ENCODE measurements at regions not wholly inside any gene's neighbourhood (a gene's known extent, or its start where the extent isn't known, plus 50 kb on each side); places are given as distances from the start of the nearest gene placed in this dataset.

DNA sequence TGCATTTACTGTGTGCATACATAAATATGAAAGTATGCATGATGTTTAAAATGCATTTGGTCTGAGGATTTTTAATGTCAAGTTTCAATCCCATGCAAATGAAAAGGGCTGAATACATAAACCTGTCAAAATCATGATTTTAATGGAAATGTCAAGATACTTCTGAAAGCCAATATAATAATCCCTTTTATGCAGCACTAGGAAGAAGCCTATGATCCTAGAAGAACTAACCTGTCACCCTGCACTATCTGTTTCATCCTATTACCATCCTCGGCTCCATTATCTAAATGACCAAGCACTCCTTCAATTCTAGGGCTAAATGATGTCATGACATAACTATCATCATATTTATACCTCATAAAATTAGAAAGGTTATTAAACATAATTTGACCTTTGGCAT, 2229.4 kb upstream of the WWC1 start:
- 84 to 100% methylated on average over 1 of the region's 1 CpG for WGBS, 2 donors (ENCODE audit: low coverage in 1 of 2)
- no peak for DNase-seq
- in situ Hi-C loops (cut with MboI; ENCODE audit: low pct_ligation_motif_present in 1 of 4, low pct_unique_long_range_greater_than_20kb in 1 of 4, low sequenced_read_pairs in 3 of 4): no loop called here

GRCh38 chr5:166062719-166063118, 2228.7 kb upstream of the WWC1 start:
- Histone ChIP-seq H3K27me3 (no peaks in the 10 kb centered on the region), H3K36me3 (no peaks in the 10 kb centered on the region), H3K4me1 (no peaks in the 10 kb centered on the region), H3K27ac (no peak overlapping the region), H3K4me3 (no peak overlapping the region), H3K9me3 (no peaks in the 10 kb centered on the region)
- in situ Hi-C loops (cut with MboI; ENCODE audit: low pct_ligation_motif_present in 1 of 4, low pct_unique_long_range_greater_than_20kb in 1 of 4, low sequenced_read_pairs in 3 of 4) (no loop called here), intact Hi-C loops (cut with DNase I; ENCODE audit: low total_unique reads) (no loop called here)
- TF ChIP-seq EP300 (IDR thresholded peaks at IDR 0.05; ENCODE audit: low read depth) (no peak), POLR2AphosphoS5 (IDR thresholded peaks at IDR 0.05) (no peak), CTCF (IDR thresholded peaks at IDR 0.05) (no peak), POLR2A (IDR thresholded peaks at IDR 0.05) (no peak)
- DNase-seq: no peak

More for the DNA sequence above, 2229.4 kb upstream of the WWC1 start:
- Histone ChIP-seq H3K9me3 (no peaks in the 10 kb centered on the region), H3K27me3 (no peaks in the 10 kb centered on the region), H3K4me3 (no peak overlapping the region), H3K4me1 (no peaks in the 10 kb centered on the region), H3K27ac (no peak overlapping the region), H3K36me3 (no peaks in the 10 kb centered on the region)
- intact Hi-C loops (cut with DNase I; ENCODE audit: low total_unique reads): no loop called here
- no peak for TF ChIP-seq EP300 (IDR thresholded peaks at IDR 0.05; ENCODE audit: low read depth)
- TF ChIP-seq POLR2A (IDR thresholded peaks at IDR 0.05): no peak
- TF ChIP-seq POLR2AphosphoS5 (IDR thresholded peaks at IDR 0.05): no peak
- TF ChIP-seq CTCF (IDR thresholded peaks at IDR 0.05): no peak

DNA sequence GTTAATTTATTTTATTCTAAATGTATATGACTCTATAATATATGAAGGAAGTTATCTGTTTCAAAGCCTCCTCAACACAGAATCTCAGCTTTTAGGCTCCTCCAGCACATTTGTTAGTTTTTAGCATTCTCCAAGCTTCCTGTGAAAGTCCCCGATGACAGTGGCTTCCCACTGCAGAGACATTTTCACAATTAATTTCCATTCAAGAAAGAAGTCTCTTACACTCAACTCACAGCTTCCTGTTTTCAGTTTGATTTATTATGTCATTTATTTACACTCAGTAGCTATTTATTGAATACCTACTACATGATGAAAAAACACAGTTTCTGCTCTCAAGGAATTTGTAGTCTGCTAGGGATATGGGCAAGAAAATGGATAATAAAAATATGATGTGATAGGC, 2228.2 kb upstream of the WWC1 start:
- in situ Hi-C loops (cut with MboI; ENCODE audit: low pct_ligation_motif_present in 1 of 4, low pct_unique_long_range_greater_than_20kb in 1 of 4, low sequenced_read_pairs in 3 of 4): no loop called here
- intact Hi-C loops (cut with DNase I; ENCODE audit: low total_unique reads): no loop called here
- no peak overlapping the region for H3K27ac ChIP-seq
- TF ChIP-seq CTCF (IDR thresholded peaks at IDR 0.05) (no peak), POLR2AphosphoS5 (IDR thresholded peaks at IDR 0.05) (no peak), EP300 (IDR thresholded peaks at IDR 0.05; ENCODE audit: low read depth) (no peak), POLR2A (IDR thresholded peaks at IDR 0.05) (no peak)
- H3K36me3 ChIP-seq: no peaks in the 10 kb centered on the region
- WGBS, 2 donors (ENCODE audit: low coverage in 1 of 2): 0 to 34% methylated on average over 1 of the region's 1 CpG
- no peak for DNase-seq
- H3K4me1 ChIP-seq: no peaks in the 10 kb centered on the region
- H3K9me3 ChIP-seq: no peaks in the 10 kb centered on the region
- H3K27me3 ChIP-seq: no peaks in the 10 kb centered on the region
- H3K4me3 ChIP-seq: no peak overlapping the region

- H3K4me1 ChIP-seq: no peaks in the 10 kb centered on the region
- WGBS, 2 donors (ENCODE audit: low coverage in 1 of 2): 75 to 78% methylated on average over 8 to 9 of the region's 9 CpGs
- H3K4me3 ChIP-seq: no peak overlapping the region
- H3K27ac ChIP-seq: no peak overlapping the region
- TF ChIP-seq EP300 (IDR thresholded peaks at IDR 0.05; ENCODE audit: low read depth): no peak
- TF ChIP-seq CTCF (IDR thresholded peaks at IDR 0.05): no peak
- no peak for TF ChIP-seq POLR2AphosphoS5 (IDR thresholded peaks at IDR 0.05)
- in situ Hi-C loops (cut with MboI; ENCODE audit: low pct_ligation_motif_present in 1 of 4, low pct_unique_long_range_greater_than_20kb in 1 of 4, low sequenced_read_pairs in 3 of 4) (no loop called here), intact Hi-C loops (cut with DNase I; ENCODE audit: low total_unique reads) (no loop called here)
- no peak for DNase-seq
- H3K9me3 ChIP-seq: no peaks in the 10 kb centered on the region
- H3K36me3 ChIP-seq: no peaks in the 10 kb centered on the region
- no peaks in the 10 kb centered on the region for H3K27me3 ChIP-seq
Observed at GRCh38 chr5:166068547-166069335, 2222.7 kb upstream of the WWC1 start.

Measured in transverse colon (tissue), 4 donors.